HFFc6 (cell line): ENCODE measurements at regions not wholly inside any gene's neighbourhood (a gene's known extent, or its start where the extent isn't known, plus 50 kb on each side); places are given as distances from the start of the nearest gene placed in this dataset.

ENCODE experiments used
- DNase-seq: peaks from one replicate; pipeline ENCODE4 v3.0.0-alpha.2; 2018
- H3K27ac Mint-ChIP-seq: 2 replicates; pipeline ENCODE4 v1.8.0; 2020; ENCODE audit warnings: mild to moderate bottlenecking, mixed read lengths
- H3K27me3 Mint-ChIP-seq: 2 replicates; pipeline ENCODE4 v1.8.0; 2021; ENCODE audit warnings: mild to moderate bottlenecking, moderate library complexity, mixed read lengths; ENCODE audit not compliant: insufficient read depth
- H3K36me3 Mint-ChIP-seq: 2 replicates; pipeline ENCODE4 v1.8.0; 2021; ENCODE audit warnings: low read depth, mixed read lengths
- H3K4me1 Mint-ChIP-seq: 2 replicates; pipeline ENCODE4 v1.8.0; 2020; ENCODE audit warnings: low read depth, mixed read lengths
- H3K4me3 Mint-ChIP-seq: 2 replicates; pipeline ENCODE4 v1.8.0; 2020; ENCODE audit warnings: mild to moderate bottlenecking, moderate library complexity, mixed read lengths
- H3K9me3 Mint-ChIP-seq: 2 replicates; pipeline ENCODE4 v1.8.0; 2020; ENCODE audit warnings: mild to moderate bottlenecking, mixed read lengths
- TF ChIP-seq, protein P1 (sequence below): fragments of 200-600 bp; sonication (generic); IDR thresholded peaks from 2 replicates; pipeline ENCODE4 v1.5.0; 2021; ENCODE audit warnings: antibody characterized with exemption, mild to moderate bottlenecking

DNA sequence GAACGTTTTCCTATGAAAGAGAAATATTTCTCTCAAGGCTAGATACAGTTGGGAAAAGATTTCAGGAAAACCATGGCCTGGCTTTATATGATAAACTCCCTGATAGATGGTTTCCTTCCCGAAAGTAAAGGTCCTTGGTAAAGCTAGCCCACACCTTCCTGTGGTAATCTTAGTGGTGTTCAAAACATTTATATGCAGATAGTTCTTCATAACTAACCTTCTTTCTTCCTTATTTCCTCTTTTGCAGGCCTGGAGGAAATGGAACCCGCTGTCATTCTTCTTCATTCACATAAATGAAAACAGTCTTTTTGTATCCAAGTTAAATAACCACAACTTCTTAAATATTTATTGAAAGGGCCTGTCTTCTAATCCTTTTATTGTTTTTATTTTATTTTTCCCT lies 474.0 kb upstream of the ACTBL2 start:
- no peak for DNase-seq
- Mint-ChIP-seq H3K9me3 (no peaks in the 10 kb centered on the region), H3K27ac (no peak overlapping the region), H3K4me3 (no peak overlapping the region), H3K27me3 (no peaks in the 10 kb centered on the region), H3K4me1 (no peaks in the 10 kb centered on the region), H3K36me3 (no peaks in the 10 kb centered on the region)
- TF ChIP-seq, protein P1, sequence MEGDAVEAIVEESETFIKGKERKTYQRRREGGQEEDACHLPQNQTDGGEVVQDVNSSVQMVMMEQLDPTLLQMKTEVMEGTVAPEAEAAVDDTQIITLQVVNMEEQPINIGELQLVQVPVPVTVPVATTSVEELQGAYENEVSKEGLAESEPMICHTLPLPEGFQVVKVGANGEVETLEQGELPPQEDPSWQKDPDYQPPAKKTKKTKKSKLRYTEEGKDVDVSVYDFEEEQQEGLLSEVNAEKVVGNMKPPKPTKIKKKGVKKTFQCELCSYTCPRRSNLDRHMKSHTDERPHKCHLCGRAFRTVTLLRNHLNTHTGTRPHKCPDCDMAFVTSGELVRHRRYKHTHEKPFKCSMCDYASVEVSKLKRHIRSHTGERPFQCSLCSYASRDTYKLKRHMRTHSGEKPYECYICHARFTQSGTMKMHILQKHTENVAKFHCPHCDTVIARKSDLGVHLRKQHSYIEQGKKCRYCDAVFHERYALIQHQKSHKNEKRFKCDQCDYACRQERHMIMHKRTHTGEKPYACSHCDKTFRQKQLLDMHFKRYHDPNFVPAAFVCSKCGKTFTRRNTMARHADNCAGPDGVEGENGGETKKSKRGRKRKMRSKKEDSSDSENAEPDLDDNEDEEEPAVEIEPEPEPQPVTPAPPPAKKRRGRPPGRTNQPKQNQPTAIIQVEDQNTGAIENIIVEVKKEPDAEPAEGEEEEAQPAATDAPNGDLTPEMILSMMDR: no peak

DNA sequence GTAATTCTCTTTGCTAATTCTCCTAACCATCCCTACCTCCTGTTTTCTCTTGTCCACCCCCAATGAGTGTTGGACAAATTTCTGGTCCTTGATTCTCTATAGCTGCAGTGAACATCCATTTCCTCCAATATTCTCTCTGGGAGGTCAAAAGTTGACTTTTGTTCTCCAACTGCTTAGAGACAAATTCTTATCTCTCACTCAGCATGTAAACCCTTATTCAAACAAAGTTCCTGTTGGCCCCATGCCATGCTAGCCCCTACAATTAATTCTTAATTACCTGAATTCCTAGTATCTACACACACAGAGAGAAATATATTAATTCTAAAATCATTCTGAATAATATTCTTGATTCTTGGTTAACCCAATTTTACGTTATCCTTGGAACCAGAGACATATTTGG lies 472.9 kb upstream of the ACTBL2 start:
- no peak for DNase-seq
- Mint-ChIP-seq H3K36me3 (no peaks in the 10 kb centered on the region), H3K4me3 (no peak overlapping the region), H3K27me3 (no peaks in the 10 kb centered on the region), H3K27ac (no peak overlapping the region), H3K4me1 (no peaks in the 10 kb centered on the region), H3K9me3 (no peaks in the 10 kb centered on the region)
- TF ChIP-seq, protein P1: no peak

DNA sequence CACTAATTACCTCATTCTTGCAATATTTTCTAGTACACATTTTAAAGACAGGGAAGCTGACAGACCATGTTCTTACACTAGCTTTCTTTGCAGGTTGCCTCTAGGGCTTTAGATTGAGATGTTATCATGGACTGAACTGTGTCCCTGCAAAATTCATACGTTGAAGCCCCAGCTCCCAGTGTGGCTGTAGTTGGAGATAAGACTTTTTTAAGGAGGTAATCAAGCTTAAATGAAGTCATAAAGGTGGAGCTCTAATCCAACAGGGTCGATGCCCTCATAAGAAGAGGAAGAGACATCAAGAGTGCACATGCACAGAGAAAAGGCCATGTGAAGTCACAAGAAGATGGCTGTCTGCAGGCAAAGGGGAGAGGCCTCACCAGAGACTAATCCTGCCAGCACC lies 471.2 kb upstream of the ACTBL2 start:
- Mint-ChIP-seq H3K36me3 (no peaks in the 10 kb centered on the region), H3K4me3 (no peak overlapping the region), H3K27me3 (no peaks in the 10 kb centered on the region), H3K9me3 (no peaks in the 10 kb centered on the region), H3K4me1 (no peaks in the 10 kb centered on the region), H3K27ac (no peak overlapping the region)
- DNase-seq: no peak
- TF ChIP-seq, protein P1: no peak

DNA sequence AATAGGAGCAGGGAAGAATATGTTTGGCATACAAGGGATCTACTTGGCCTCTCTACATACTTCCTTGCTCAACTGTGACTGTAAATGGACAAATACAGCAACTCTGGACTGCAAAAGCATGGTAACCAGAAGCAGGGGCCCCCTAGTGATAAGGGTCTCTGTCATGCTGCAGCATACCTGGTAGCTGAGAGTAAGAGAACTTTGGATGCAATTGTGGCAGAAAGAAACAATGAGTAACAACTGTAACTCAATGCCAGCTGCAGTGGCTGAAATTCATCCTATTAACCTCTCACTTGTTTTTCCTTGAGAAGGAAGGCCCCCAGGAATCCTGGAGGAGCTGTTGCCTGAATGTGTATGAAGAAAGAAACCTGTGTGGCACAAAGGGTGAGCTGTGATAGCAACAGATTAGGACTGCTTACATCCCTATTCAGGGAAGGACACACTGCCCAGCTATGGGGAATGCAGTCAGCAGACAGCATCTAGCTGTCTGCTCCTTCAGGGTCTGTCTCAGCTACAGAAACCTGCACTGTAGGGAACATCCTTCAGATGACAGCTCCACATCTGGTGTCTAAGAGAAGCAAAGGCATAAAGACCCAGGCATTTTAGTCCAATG lies 468.1 kb upstream of the ACTBL2 start:
- Mint-ChIP-seq H3K27me3 (no peaks in the 10 kb centered on the region), H3K4me3 (no peak overlapping the region), H3K9me3 (no peaks in the 10 kb centered on the region), H3K27ac (no peak overlapping the region), H3K36me3 (no peaks in the 10 kb centered on the region), H3K4me1 (no peaks in the 10 kb centered on the region)
- DNase-seq: no peak
- TF ChIP-seq, protein P1: no peak

DNA sequence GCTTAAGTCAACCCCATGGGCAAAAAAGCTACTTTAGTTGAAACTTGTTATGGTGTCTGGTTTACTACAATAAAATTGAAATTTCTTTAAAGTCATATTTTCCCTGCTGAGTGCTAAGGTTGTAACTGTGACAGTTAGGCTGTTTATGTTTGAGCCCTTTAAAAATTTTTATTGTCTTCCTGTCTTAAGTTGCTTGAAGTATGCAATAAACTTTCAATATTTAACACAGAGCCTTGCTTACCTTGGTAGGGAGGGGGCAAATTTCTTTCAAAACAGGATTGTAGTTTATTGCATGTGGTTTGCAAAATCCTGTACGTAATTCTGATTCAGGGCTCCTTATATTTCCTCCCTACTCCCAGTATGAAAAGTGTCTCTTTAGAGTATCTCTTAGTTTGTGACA lies 465.5 kb upstream of the ACTBL2 start:
- no peak overlapping the region for H3K27ac Mint-ChIP-seq
- no peaks in the 10 kb centered on the region for H3K9me3 Mint-ChIP-seq
- no peak overlapping the region for H3K4me3 Mint-ChIP-seq
- no peaks in the 10 kb centered on the region for H3K36me3 Mint-ChIP-seq
- DNase-seq: no peak
- no peaks in the 10 kb centered on the region for H3K4me1 Mint-ChIP-seq
- H3K27me3 Mint-ChIP-seq: no peaks in the 10 kb centered on the region
- TF ChIP-seq, protein P1: no peak

DNA sequence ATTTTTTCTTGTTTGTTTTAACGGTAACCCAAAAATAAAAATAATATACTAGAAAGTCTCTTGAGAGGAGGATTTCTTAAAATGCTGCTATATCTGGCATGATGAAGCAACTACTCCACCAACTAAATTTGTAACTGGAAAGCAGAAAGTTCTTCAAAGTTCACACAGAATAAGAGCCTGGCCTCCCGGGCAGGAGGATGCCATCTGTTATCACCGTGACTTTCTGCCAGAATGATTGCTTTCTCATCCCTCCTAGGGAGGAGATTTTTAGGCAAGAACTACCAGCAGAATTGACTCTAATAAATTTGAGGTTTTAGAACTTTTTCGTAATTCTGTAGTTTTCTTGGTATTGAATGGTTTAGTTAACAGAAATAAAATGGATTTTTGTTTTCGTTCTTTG lies 464.6 kb upstream of the ACTBL2 start:
- DNase-seq: no peak
- TF ChIP-seq, protein P1: no peak
- Mint-ChIP-seq H3K4me1 (no peaks in the 10 kb centered on the region), H3K9me3 (no peaks in the 10 kb centered on the region), H3K27me3 (no peaks in the 10 kb centered on the region), H3K4me3 (no peak overlapping the region), H3K27ac (no peak overlapping the region), H3K36me3 (no peaks in the 10 kb centered on the region)
